Pons (tissue), 1 donor: ENCODE measurements at regions not wholly inside any gene's neighbourhood (a gene's known extent, or its start where the extent isn't known, plus 50 kb on each side); places are given as distances from the start of the nearest gene placed in this dataset.
A peak's percentile ranks its signal among the peaks of the same experiment; 100 is the strongest.

Source experiments
- DNase-seq: peaks from one replicate; pipeline ENCODE4 v3.0.0-alpha.2; 2016; ENCODE audit warnings: low spot score

DNA sequence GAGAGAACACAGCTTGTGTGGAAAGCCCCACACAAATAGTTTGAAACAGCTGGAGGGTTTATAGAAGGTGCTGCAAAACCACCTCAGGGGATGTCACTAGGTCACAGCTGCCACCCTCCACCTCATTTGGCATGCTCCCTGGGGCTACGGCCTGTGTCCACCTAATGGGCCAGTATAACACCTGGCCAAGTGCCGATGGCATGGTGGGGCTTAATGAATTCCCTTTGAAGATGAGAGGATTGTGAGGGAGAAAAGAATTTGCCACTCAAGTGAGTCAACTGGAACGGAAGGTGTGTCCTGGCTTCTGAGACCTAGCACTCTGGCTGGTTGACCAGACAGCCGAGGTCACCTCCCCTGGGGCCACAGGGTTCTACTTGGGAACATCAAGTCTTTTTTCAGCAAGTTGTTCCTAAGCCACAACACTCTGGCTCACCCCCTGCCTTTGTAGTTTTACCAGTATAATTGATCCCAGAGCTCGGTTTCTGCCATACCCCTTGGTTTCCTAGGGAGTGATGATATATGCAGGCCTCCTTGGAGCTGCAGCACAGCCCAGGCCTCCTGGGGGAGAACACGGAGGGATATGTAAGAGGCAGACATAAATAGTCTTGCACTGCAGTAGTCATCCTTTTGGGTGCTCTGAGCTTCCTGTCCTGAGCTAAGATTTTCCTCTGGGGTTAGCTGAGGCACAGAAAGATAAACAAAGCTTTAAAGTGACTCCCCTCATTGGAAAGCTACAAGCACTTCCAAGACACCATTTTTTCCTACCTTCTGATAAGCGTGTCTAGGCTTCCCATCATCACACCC lies 178.2 kb upstream of the LPP start:
- no peak for DNase-seq

DNA sequence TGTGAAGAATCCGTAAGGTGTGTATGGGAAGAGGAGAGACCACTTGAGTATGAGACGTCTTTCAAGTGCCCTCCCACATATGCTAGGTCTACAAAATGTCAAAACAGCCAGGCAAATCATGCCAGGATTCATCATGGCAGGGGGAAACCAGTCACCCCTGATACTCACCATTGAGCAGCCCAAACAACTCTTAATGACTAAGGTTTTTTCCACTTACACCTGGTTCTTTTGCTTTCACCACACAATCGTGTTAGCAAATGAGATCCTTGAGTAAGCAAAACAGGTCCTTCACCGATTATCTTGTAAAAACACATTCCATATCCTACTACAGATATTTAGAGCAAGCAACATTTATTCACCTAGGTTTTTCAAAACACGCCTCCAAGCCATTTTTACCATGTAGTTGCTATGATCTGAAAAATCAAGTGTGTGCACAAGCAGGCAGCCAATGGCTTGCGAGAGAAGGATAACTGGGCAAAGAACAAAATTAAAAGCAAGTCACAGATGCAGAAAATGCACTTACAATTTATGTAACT lies 177.5 kb upstream of the LPP start:
- DNase-seq, result no peak

DNA sequence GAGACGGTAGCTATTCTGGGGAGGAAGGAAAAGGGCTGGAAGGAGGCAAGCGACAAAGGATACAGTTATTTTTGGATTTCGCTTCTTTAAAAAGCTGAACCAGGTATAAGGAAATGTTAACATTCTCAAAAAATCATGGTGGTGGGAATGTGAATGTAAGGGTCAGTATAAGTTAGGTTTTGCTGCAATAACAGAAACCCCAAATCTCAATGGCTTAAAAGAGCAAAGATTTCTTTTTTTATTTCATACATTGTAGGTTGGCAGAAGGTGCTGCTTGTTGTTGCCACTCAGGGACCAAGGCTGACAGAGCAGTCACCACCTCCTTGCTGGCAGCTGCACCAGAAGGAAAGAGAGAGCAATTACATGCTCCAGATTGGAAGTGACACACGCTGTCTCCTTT lies 176.3 kb upstream of the LPP start:
- DNase-seq, result no peak

DNA sequence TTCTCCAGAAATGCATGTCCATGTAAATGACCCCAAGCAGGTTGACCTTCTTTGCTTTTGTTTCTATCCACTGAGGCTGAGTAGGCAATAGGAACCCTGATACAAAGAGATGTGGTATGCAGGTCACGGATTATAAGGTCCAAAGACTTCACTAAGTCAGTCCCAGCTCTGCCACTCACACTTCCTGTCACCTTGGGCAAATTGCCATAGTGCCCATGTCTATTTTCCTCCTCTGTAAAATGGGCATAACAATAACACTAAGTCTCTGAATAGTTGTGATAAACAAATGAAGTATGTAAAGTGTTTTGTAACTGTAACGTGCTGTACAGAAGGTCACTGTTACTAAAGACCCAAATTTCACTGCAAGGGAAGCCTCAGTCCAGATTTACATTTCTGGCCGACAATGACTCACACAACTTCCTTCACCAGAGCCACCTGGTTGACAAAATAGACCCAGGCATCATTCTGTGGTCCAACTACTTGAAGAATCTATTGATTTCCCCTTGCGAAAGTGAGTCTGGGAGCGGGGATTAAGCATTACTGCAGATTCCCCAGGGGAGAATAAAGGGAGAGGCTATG lies 175.4 kb upstream of the LPP start:
- DNase-seq, result no peak

DNA sequence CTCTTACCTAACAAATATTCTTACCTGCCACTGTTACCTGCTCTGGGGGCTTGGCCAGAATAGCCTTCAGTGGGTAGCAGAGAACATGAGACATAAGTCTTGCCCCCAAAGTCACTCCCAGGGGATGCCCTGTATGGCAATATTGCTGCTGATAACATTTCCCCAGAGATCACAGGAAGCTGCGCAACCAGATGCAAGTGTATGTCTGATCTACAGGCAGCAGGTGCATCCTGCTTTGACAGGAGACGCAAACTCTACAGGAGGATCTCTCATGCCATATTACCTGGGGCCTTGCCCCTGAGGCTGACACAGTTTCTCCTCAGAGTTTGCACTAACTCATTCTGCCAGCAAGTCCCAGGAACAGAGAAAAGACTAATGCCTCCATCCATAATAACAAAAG lies 174.4 kb upstream of the LPP start:
- DNase-seq, result no peak

DNA sequence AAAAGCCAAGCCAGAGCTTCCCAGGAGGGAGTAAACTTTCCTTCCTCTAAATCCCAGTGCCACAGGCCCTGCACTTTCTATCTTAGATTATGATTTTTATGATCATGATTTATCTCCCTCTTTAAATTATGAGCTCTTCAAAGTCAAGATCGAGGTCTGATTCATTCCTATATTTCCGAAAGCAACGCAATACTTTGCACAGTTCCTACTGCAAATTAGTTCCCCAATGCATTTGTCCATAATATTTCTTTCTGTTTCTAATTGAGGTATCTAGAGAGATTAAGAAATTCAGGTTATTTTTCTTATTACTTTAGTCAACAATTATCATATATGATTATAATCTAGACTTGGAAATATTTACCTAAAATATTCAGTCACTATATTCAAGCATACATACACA lies 173.1 kb upstream of the LPP start:
- no peak for DNase-seq

DNA sequence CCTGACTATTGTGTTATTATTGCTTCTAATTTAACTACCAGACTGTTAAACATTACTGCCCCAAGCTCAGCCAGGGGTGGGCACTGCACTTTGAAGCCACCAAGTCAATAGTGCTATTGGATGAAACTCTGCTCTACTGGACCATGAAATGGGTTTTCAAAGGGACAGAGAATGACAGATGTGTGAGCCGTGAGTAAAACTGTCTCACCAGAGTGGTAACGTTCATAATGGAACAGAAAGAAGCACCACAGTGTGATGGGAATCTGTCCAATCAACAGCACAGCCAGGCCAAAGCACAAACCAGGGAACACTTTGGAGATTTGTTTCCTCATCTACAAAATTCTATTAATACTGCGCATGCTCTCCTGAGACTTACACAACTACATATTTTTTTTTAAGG lies 171.8 kb upstream of the LPP start:
- DNase-seq, result no peak

DNA sequence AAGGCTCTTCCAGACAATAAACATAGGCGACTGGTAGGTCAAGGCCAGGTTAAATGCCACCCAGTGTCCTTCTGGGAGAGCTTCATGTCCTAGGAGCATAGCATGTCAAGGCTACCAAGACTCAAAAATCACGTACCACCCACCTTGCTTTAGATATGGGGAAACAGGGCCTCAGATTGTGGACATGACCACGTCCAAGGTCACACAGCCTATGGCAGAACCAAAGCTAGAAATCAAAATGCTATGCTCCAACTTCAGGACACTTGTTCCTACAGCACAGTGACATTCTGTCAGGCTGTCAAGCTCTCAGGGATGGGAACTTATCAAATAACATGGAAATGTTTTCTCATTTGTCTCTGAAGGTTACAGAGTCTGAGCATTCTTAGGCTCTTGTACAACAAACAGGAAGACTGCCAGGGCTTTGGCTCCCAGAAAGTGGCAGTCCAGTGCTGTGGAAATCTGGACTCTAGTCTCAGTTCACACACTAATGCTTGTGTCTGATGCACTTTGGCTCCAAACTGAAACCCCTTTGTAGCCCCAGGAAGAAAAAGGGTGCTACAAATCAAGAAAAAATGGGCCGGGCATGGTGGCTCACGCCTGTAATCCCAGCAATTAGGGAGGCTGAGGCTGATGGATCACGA lies 170.4 kb upstream of the LPP start:
- DNase-seq, result peak; percentile 17

DNA sequence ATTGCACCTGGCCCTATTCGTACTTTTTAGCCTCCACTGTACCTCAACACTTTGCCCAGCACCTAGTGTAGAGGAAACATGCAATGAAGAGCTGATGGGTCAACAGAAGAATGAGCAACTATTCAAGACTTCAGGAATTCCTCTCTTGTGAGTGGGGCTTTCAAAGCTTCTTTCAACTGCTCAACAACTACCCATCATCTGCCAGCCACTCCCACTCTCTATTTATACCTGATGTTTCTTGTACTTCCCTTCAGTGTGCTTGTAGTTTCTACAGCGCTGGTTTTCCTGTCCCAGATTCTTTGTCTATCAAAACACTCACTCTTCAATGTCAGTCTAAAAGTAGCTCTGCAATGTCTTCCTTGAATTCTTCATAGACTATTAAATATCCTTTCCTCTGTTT lies 168.3 kb upstream of the LPP start:
- no peak for DNase-seq

DNA sequence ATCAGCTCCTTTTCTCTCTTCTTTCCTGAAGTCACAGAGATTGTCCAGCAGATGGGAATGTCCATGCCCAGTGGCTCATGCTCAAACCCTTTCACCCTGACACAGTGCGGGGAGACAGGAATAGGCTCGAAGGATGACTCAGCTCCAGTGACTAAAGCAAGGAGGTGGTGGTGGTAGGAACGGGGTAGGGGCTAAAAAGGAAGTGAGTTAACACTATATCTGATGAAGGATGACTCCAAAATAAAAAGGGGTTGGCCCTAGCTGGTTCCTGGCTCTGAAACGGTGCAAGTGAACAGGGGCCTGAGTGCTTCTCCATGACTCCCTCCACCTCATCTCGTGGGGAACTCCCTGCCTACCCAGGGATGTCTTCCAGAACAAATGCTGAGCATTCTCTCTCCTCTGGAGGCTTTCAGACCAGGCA lies 167.4 kb upstream of the LPP start:
- DNase-seq, result no peak

DNA sequence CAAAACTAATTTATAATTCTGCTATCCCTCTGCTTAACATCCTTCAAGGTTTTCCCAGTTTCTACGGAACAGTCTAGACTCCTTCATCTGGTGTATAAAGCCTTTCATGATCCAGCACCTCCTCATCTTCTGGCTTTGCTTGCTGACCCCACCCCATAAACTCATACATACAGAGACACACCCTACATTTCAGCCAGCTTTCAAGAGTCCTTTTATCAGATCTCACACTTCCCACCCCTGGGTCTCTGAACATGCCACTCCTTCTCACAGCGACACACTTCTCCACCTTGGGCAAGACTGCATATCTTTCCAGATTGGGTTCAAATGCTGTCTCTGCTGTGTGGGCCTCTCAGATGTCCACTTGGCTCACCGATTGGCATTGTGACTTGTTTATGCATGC lies 166.8 kb upstream of the LPP start:
- no peak for DNase-seq

DNA sequence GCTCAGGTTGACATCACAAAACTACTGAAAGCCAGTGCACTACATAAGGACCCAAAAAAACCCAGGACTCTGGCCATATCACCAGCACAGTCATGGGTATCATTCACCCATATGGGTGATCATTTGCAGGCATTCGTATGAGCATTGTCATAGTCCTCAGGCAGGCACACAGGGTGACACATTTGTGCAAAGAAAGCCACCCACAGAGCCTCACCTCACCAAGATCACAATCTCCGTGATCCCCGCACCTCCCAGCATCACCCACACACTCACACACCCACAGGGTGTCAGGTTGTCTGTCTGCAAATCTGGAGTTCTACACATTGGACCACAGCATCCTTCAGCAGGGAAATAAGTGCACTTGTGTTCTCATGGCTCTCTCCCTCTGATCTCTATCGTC lies 166.0 kb upstream of the LPP start:
- no peak for DNase-seq

DNA sequence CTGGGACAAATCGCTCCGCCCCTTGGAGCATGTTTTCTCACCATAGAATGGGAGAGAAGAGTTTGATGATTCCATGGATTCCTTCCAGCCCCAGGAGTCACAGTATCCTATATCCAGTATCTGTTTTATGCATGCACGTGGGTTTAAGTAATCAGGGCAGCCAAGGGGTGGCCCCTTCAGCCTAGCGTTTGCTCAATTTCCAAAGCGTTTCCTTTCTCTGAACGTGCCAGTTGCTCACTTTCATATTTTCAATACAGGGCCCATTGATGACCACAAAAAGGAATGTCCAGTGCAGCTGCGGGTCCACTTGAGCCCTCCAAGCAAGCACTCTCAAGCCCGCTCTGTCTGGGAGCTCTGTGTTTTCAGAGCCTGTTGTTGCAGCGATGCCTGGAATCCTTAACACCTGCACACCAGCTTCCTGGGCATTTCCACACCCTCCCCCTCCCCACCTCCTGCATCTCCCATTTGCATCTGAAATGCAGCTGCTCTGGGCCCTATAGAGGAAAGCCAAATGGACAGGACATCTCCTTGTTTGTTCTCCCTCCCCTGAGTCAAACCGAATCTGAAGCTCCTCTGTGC lies 164.3 kb upstream of the LPP start:
- peak; percentile 35 for DNase-seq

DNA sequence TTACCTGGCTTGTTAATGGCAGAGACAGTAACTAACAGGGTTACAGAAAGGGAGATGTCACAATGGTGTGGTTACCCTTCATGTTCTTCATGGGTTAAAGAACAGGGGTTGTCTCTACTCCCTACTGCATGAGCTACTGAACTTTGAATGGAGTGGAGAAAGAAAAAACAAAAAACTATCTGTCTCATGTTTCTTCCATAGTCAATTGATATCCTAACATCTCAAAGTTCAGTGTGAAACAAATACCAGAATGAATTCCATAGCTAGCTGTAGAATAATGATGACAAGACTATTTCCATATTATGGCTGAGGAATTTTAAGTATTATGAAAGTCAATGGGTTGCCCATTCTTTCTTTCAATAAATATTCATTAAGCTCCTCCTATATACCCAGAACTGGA lies 161.3 kb upstream of the LPP start:
- DNase-seq, result no peak

DNA sequence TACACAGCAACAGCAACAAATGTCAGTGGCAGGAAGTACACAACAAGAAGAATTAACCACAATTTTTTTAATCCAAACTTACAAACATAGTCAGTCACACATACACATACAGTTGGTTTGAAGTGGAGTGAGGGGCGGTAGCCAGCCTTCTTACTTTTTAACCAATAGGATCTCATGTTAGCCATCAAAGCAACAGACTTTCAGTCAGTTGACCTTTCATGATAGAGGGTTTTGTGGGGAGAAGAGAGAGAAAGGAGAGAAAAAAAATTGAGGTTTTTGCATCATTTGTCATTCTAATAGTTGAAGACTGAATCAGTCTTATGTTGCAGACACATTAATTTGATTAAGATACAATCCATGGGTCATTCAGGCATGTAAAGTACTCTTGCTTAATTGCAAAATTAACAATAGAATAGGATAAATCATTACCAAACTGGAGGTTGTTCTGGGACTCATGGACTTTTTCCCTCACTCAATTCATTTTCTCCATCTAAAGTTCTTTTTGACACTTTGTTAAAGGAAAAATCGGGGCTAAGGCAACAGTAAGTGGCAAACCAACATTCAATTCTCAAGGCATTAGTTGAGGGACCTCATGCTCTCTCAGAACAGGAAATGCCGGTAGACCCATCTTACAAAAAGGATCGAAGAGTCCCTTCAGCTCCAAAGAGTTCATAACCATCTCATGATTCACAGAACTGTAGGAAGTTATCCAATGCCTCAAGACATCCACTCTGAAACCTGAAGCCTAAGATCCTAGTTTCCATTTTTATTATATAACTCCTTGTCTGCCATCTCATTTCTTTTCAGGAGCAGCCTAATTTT lies 159.5 kb upstream of the LPP start:
- no peak for DNase-seq

DNA sequence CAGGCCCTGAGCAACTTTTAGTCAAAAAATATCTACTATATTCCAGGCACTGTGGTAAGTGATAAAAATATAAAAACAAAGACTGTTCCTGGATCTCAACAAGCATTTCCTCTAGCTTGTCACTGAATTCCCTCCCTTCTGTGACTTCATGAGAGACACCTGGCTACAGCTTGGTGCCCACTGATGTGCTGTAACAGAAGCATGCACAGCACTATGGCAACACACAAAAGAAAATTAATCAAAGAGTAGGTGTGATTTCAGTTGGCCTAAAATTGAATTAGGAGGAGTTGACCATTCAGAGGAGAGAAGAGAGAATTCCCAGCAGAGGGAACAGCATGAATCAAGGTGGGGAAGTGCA lies 158.9 kb upstream of the LPP start:
- DNase-seq, result no peak

DNA sequence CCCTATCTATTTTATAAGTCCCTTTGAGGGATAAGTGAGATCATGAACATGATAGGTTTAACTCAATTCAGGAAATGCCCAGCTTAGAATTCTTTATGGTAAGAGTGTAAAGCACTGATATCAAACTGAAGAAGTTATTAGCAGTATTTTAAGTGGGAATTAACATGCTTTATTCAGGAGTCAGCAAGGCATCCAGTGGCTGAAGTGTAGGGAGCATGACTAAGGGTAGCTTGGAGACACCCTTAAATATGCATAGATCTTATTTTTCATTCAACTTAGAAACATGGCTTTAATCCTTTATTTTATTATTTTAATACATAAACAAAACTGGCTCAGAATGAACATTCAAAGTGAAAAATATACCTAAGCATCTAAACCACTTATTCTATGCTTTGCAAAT lies 158.3 kb upstream of the LPP start:
- no peak for DNase-seq

DNA sequence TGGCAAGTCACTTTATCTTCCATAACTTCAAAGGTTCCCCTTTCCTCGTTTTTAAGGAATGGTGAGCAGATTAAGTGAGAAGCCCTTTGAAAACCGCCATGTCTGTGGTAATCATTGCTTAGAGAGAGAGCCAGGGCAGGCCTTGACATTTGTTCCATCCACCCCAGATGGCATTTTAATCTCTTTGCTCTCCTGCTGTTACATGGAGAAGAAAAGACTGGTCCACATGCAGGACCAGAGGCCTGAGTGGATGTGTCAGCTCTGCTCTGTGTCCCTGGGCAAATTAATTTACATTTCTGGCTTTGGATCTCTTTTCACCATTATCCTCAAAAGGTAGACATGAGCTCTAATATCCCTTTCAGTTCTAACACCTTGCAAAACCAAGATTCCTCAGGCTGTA lies 157.3 kb upstream of the LPP start:
- DNase-seq, result no peak

DNA sequence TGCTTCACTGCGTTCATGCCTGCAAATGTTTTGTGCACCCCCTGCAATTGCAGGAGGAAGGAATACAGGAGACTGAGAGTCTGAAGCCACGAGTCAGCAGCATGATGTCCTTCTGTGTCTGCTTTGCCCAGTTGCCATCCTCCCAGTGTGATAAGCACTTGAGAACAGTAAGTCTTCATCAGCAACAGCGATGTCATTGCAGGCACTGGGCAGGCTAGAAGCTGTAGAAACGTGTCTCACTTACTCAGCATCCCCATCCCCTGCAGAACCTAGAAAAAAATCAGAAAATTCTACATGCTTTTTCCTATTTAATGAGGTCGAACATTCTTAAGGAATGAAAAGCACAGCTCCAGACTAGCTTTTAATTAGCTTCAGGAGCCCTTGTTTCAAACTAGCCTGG lies 156.5 kb upstream of the LPP start:
- DNase-seq, result no peak

DNA sequence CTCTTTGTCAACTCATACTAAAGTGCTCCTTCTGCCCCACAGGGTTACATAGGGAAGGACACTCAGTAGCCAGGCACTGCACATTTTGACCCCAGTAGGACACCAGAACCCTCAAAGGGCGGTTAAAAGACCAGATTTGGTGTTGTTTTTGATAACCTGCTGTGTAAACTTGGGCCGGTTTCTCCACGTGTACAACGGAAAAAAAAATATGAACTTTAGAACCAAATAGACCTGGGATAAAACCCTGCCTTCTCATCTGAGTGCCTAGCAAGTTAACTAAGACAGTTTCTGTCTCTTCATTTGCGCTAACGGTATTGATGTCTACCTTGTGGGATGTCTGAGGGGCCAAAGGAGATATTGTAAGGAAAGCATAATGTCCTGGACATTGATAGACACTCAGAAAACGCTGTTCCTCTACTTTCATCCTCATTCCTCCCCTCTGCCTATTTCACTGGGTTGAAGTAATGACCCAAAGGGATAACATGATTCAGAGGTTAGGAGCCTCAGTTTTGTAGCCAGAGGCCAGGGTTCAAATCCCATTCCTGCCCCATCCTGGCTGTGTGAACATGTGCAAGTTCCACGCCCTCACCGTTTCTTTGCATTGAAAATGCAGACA lies 155.9 kb upstream of the LPP start:
- DNase-seq, result no peak

DNA sequence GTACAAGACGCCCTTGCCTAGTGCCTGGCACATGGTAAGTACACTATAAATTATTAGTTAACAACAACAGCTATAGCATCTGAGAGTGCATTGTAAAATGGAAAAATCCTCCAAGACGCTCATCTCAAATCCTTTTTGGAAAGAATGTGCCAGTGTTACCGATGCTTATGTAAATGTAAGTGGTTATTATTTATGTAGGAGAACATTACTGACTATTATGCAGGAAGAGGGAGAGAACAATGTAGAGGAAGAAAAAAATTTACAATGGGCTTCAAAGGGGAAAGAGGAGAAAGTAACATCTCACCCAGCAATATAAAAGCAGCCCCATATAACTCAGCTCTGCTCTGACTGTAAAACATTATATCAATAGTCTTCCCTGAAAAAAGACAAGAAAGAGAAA lies 155.3 kb upstream of the LPP start:
- DNase-seq, result no peak

DNA sequence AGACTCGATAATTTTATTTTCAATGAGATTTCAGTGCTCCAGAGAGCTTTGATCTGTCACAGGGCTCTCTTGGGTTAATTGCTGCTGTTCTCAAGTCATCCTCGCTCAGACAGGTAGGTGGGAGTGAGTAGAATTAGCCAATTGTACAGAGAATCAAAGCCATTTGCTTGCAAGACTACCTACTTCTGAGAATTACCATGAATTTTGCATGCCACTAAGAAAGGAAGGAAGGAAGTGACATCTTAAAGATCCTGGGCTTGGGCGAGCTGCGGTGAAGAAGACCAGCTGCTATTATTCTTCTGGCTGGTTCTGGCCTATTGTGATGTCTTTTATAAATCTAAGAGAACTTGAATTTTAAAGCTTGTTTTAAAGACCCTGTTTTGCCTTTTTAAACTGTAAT lies 154.1 kb upstream of the LPP start:
- DNase-seq, result no peak
